GM10248 (cell line): ENCODE measurements at regions not wholly inside any gene's neighbourhood (a gene's known extent, or its start where the extent isn't known, plus 50 kb on each side); places are given as distances from the start of the nearest gene placed in this dataset.

Experiments
- CTCF ChIA-PET: fragments of 300-600 bp; sonication (Branson Sonifier 250); formaldehyde crosslinking; extraction: SDS; loops from one replicate; lab custom pipeline; 2021; ENCODE audit warnings: antibody characterized with exemption; lab: Yijun Ruan, JAX
- POLR2A ChIA-PET: fragments of 350-650 bp; sonication (Branson Sonifier 250); formaldehyde crosslinking; extraction: SDS; loops from one replicate; lab custom pipeline; 2020; ENCODE audit warnings: antibody characterized with exemption; lab: Yijun Ruan, JAX
- DNase-seq: peaks from one replicate; pipeline ENCODE4 v3.0.0; 2012; ENCODE audit errors: extremely low spot score
- CTCF ChIP-seq: IDR thresholded peaks from 2 replicates; pipeline ENCODE4 v1.5.1; 2012; ENCODE audit warnings: mild to moderate bottlenecking, low read depth; ENCODE audit errors: extremely low read depth, missing control alignments, control extremely low read depth

- ChIA-PET CTCF (interaction anchor here (1.5 to 1.8 kb wide), 2 partner anchors 11 to 17 kb away, joined by 3 to 9 read pairs; no protein-coding TSS in a partner anchor), POLR2A (no interaction called here)
- no peak for TF ChIP-seq CTCF
- DNase-seq: no peak
These were observed 335.8 kb upstream of the MBL2 start for GRCh38 chr10:53108317-53108934.

GRCh38 chr10:53107711-53108110 is 335.1 kb upstream of the MBL2 start:
- TF ChIP-seq CTCF: no peak
- no peak for DNase-seq
- ChIA-PET CTCF (interaction anchor here (0.8 to 1.8 kb wide), 4 partner anchors 10 to 71 kb away, joined by 3 to 9 read pairs (median 3); no protein-coding TSS in a partner anchor), POLR2A (no interaction called here)

- ChIA-PET CTCF (interaction anchor here (1.5 kb wide), 1 partner anchor 10 kb away, joined by 3 read pairs; no protein-coding TSS in a partner anchor), POLR2A (no interaction called here)
- DNase-seq: no peak
- no peak for TF ChIP-seq CTCF
These were observed 329.8 kb upstream of the MBL2 start for GRCh38 chr10:53102424-53102823.

DNA sequence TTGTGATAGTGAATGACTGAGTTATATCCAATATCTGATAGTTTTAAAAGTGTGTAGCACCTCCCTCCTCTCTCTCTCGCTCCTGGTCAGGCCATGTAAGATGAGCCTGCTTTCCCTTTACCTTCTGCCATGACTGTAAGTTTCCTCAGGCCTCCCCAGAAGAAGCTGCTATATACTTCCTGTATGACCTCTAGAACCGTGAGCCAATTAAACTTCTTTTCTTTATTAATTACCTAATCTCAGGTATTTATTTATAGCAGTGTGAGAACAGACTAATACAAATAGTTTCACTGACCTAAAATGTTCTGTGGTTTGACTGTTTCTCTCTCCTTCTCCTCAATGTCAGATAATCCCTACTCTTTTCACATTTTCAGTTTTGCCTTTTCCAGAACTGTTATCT is 321.3 kb upstream of the MBL2 start:
- DNase-seq: no peak
- ChIA-PET POLR2A (no interaction called here), CTCF (no interaction called here)
- no peak for TF ChIP-seq CTCF

GRCh38 chr10:53091574-53091973 is 319.0 kb upstream of the MBL2 start:
- ChIA-PET POLR2A (no interaction called here), CTCF (interaction anchor here (0.8 to 1.0 kb wide), 3 partner anchors 8 to 24 kb away, joined by 3 read pairs; no protein-coding TSS in a partner anchor)
- TF ChIP-seq CTCF: no peak
- no peak for DNase-seq

DNA sequence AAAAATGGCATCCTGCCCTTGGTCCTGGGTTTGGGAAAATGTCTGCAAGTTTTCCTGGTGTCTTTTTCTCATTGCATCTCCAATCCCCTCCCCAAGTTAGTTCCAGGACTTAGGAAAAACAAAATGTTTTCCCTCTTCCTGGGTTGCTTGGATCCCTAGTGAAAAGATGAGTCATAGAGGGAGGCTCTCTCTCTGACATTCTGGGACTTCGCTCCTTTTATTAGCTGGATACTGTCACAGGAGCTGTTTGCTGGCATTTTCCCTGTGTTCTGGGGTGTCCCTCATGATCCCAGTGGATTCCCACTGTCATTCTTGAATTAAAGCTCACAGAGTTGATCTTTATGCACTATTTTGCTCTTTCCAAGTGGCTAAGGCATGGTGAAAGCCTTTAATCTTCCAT is 316.4 kb upstream of the MBL2 start:
- ChIA-PET CTCF (no interaction called here), POLR2A (no interaction called here)
- TF ChIP-seq CTCF: no peak
- DNase-seq: no peak
